NB4 (cell line): ENCODE measurements at regions not wholly inside any gene's neighbourhood (a gene's known extent, or its start where the extent isn't known, plus 50 kb on each side); places are given as distances from the start of the nearest gene placed in this dataset.

ENCODE experiments used
- CTCF ChIP-seq: IDR thresholded peaks from one replicate; pipeline ENCODE4 v1.5.1; 2012; ENCODE audit warnings: low read depth, low read length
- MYC ChIP-seq: IDR thresholded peaks from 2 replicates; pipeline ENCODE4 v1.6.1; 2011; ENCODE audit warnings: low read depth, low read length
- POLR2A ChIP-seq: IDR thresholded peaks from 2 replicates; pipeline ENCODE4 v1.6.1; 2011; ENCODE audit warnings: mild to moderate bottlenecking; ENCODE audit not compliant: insufficient read length; ENCODE audit errors: extremely low read depth

GRCh38 chr6:9942131-9942530 is 472.7 kb downstream of the TFAP2A start:
- TF ChIP-seq CTCF (no peak), POLR2A (no peak), MYC (no peak)
